ENCODE measurements at regions not wholly inside any gene's neighbourhood (a gene's known extent, or its start where the extent isn't known, plus 50 kb on each side); places are given as distances from the start of the nearest gene placed in this dataset.
"Not testable (repeated sequence)": the region's sequence is repeated elsewhere in the genome, so short reads cannot be mapped to it uniquely, and the experiment has no call there.

DNA sequence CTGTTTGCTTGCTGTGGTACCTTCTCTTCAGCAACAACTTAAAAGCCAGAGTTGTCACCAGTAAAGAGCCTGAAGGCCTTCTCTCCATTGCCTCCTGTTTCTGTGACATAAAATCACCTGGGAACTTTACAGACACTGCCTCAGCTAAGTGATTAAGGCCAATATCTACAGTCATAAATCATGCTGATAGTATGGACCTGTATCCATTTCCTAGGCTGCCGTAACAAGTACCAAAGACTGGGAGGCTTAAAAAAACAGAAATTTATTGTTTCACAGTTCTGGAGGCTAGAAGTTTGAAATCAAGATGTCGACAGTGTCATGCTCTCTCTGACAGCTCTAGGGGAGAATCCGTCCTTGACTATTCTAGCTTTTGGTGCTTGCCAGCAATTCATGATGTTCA is 108.4 kb upstream of the UNC5B start:
- Histone ChIP-seq H3K27ac (ENCODE audit: extremely low read depth, low read depth, low read length) (no peak overlapping the region), H3K4me1 (ENCODE audit: control insufficient read depth, insufficient read depth, low read length) (no peaks in the 10 kb centered on the region), H3K9me3 (ENCODE audit: control insufficient read depth, insufficient read depth, low read depth, low read length) (no peaks in the 10 kb centered on the region), H3K36me3 (ENCODE audit: control insufficient read depth in 2 of 2, insufficient read depth in 1 of 2, low read length in 2 of 2) (no peaks in the 10 kb centered on the region), H3K4me3 (ENCODE audit: low read depth, low read length) (no peak overlapping the region)
- ChIA-PET POLR2A (no interaction called here), CTCF (interaction anchor here (0.6 to 0.8 kb wide), 2 partner anchors 27 to 201 kb away, joined by 3 to 4 read pairs; no protein-coding TSS in a partner anchor)
- no peak for TF ChIP-seq TCF7L2 (IDR thresholded peaks at IDR 0.05; ENCODE audit: borderline replicate concordance, low read depth, low read length)
- TF ChIP-seq, protein P1, sequence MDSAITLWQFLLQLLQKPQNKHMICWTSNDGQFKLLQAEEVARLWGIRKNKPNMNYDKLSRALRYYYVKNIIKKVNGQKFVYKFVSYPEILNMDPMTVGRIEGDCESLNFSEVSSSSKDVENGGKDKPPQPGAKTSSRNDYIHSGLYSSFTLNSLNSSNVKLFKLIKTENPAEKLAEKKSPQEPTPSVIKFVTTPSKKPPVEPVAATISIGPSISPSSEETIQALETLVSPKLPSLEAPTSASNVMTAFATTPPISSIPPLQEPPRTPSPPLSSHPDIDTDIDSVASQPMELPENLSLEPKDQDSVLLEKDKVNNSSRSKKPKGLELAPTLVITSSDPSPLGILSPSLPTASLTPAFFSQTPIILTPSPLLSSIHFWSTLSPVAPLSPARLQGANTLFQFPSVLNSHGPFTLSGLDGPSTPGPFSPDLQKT (IDR thresholded peaks at IDR 0.05; ENCODE audit: borderline replicate concordance, low read depth, low read length) = no peak
- no peak for TF ChIP-seq ZNF391 (tag by site-specific recombination; IDR thresholded peaks at IDR 0.05; ENCODE audit: borderline replicate concordance, low read depth)
- TF ChIP-seq ZNF561 (tag by site-specific recombination; IDR thresholded peaks at IDR 0.05; ENCODE audit: borderline replicate concordance) = no peak
- TF ChIP-seq SP7 (tag by site-specific recombination; IDR thresholded peaks at IDR 0.05) = no peak
- TF ChIP-seq EGR2 (tag by site-specific recombination; IDR thresholded peaks at IDR 0.05; ENCODE audit: low read depth) = no peak
- TF ChIP-seq ZNF473 (tag by site-specific recombination; IDR thresholded peaks at IDR 0.05) = no peak
- no peak for TF ChIP-seq CTCF (tag by site-specific recombination; IDR thresholded peaks at IDR 0.05)
- no peak for TF ChIP-seq ZNF514 (tag by site-specific recombination; IDR thresholded peaks at IDR 0.05)
- no peak for TF ChIP-seq ZNF549 (tag by site-specific recombination; IDR thresholded peaks at IDR 0.05)
- no peak for TF ChIP-seq ZNF248 (tag by site-specific recombination; IDR thresholded peaks at IDR 0.05)
- TF ChIP-seq, protein P2, sequence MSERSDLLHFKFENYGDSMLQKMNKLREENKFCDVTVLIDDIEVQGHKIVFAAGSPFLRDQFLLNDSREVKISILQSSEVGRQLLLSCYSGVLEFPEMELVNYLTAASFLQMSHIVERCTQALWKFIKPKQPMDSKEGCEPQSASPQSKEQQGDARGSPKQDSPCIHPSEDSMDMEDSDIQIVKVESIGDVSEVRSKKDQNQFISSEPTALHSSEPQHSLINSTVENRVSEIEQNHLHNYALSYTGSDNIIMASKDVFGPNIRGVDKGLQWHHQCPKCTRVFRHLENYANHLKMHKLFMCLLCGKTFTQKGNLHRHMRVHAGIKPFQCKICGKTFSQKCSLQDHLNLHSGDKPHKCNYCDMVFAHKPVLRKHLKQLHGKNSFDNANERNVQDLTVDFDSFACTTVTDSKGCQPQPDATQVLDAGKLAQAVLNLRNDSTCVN (tag by site-specific recombination; optimal IDR thresholded peaks at IDR 0.05) = no peak

DNA sequence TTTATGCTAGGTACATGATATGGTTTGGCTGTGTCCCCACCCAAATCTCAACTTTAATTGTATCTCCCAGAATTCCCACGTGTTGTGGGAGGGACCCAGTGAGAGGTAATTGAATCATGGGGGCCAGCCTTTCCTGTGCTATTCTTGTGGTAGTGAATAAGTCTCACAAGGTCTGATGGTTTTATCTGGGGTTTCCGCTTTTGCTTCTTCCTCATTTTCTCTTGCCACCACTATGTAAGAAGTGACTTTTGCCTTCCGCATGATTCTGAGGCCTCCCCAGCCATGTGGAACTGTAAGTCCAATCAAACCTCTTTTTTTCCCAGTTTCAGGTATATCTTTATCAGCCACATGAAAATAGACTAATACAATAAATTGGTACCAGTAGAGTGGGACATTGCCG is 106.2 kb upstream of the UNC5B start:
- H3K36me3 ChIP-seq (ENCODE audit: control insufficient read depth in 2 of 2, insufficient read depth in 1 of 2, low read length in 2 of 2); H3K4me3 ChIP-seq (ENCODE audit: low read depth, low read length); H3K9me3 ChIP-seq (ENCODE audit: control insufficient read depth, insufficient read depth, low read depth, low read length); POLR2A ChIA-PET; H3K4me1 ChIP-seq (ENCODE audit: control insufficient read depth, insufficient read depth, low read length); H3K27ac ChIP-seq (ENCODE audit: extremely low read depth, low read depth, low read length): not testable (repeated sequence)
- CTCF ChIA-PET = interaction anchor here (0.7 kb wide), 1 partner anchor 190 kb away, joined by 3 read pairs; no protein-coding TSS in a partner anchor

DNA sequence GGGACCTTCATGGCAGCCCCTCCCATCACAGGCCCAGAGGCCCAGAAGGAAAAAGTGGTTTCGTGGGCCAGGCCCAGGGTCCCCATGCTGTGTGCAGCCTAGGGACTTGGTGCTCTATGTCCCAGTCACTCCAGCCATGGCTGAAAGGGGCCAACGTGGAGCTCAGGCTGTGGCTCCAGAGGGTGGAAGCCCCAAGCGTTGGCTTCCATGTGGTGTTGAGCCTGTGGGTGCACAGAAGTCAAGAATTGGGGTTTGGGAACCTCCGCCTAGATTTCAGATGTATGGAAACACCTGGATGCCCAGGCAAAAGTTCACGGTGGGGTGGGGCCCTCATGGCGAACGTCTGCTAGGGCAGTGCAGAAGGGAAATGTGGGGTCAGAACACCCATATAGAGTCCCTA is 105.3 kb upstream of the UNC5B start:
- TF ChIP-seq ZNF585B (tag by site-specific recombination; IDR thresholded peaks at IDR 0.05) = peak; percentile 55
- H3K27ac ChIP-seq (ENCODE audit: extremely low read depth, low read depth, low read length); H3K4me3 ChIP-seq (ENCODE audit: low read depth, low read length); POLR2A ChIA-PET; H3K36me3 ChIP-seq (ENCODE audit: control insufficient read depth in 2 of 2, insufficient read depth in 1 of 2, low read length in 2 of 2); CTCF ChIA-PET; H3K9me3 ChIP-seq (ENCODE audit: control insufficient read depth, insufficient read depth, low read depth, low read length); H3K4me1 ChIP-seq (ENCODE audit: control insufficient read depth, insufficient read depth, low read length): not testable (repeated sequence)

DNA sequence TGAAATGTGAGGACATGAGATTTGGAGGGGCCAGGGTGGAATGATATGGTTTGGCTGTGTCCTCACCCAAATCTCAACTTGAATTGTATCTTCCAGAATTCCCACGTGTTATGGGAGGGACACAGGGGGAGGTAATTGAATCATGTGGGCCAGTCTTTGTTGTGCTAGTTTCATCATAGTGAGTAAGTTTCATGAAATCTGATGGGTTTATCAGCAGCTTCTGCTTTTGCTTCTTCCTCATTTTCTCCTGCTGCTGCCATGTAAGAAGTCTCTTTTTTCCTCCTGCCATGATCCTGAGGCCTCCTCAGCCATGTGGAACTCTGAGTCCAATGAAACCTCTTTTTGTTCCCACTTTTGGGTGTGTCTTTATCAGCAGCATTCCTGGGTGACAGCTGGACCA is 104.3 kb upstream of the UNC5B start:
- CTCF ChIA-PET; POLR2A ChIA-PET; H3K9me3 ChIP-seq (ENCODE audit: control insufficient read depth, insufficient read depth, low read depth, low read length); H3K4me3 ChIP-seq (ENCODE audit: low read depth, low read length); H3K4me1 ChIP-seq (ENCODE audit: control insufficient read depth, insufficient read depth, low read length); H3K27ac ChIP-seq (ENCODE audit: extremely low read depth, low read depth, low read length); H3K36me3 ChIP-seq (ENCODE audit: control insufficient read depth in 2 of 2, insufficient read depth in 1 of 2, low read length in 2 of 2): not testable (repeated sequence)

All from HEK293 (cell line).